T-cell (primary cell): ENCODE measurements at regions not wholly inside any gene's neighbourhood (a gene's known extent, or its start where the extent isn't known, plus 50 kb on each side); places are given as distances from the start of the nearest gene placed in this dataset.
A peak's percentile ranks its signal among the peaks of the same experiment; 100 is the strongest.

ENCODE experiments used
- ATAC-seq, 4 experiments: fragments of 200-7000 bp in 3 of 4; fragments of 150-1000 bp in 1 of 4; cut with Tn5 transposase; replicated peaks in 1 of 4; 1 replicate in 3 of 4; 2 replicates in 1 of 4; pipeline ENCODE4 v1.10.0; 2021; ENCODE audit warnings: moderate library complexity in 3 of 4, mild to moderate bottlenecking in 2 of 4, moderate number of reproducible peaks in 1 of 4
- CTCF ChIA-PET, 2 donors: fragments of 300-600 bp; sonication (Branson Sonifier 250); formaldehyde crosslinking; loops; one replicate each; lab custom pipeline; 2022; ENCODE audit warnings: antibody characterized with exemption in 2 of 2; lab: Charles Lee
- POLR2A ChIA-PET, 2 donors: fragments of 300-600 bp; sonication (Branson Sonifier 250); formaldehyde crosslinking; loops; one replicate each; lab custom pipeline; 2022; ENCODE audit warnings: antibody characterized with exemption in 2 of 2; lab: Charles Lee
- DNase-seq, 35 experiments: peaks; one replicate each; pipeline versions ENCODE4 v3.0.0 to v3.0.0-alpha.2; 2013 to 2023
- H3K27ac ChIP-seq: one replicate; pipeline ENCODE4 v1.5.1; 2013; ENCODE audit warnings: low read length
- H3K27me3 ChIP-seq, 2 experiments: replicated peaks in 1 of 2; 1 replicate in 1 of 2; 2 replicates in 1 of 2; pipeline versions ENCODE4 v1.6.1 to v1.7.0; 2013; ENCODE audit warnings: low read length in 1 of 2, mixed read lengths in 1 of 2; ENCODE audit not compliant: control insufficient read depth in 2 of 2, insufficient read depth in 2 of 2; ENCODE audit errors: extremely low read depth in 1 of 2
- H3K36me3 ChIP-seq, 2 donors: 1 replicate in 1 of 2; 2 replicates in 1 of 2; pipeline versions ENCODE4 v1.6.1 to v1.7.0; 2013; ENCODE audit warnings: low read length in 1 of 2; ENCODE audit not compliant: control insufficient read depth in 2 of 2, insufficient read depth in 1 of 2; ENCODE audit errors: extremely low read depth in 1 of 2
- H3K4me1 ChIP-seq, 2 experiments: 1 replicate in 1 of 2; 2 replicates in 1 of 2; pipeline versions ENCODE4 v1.6.1 to v1.7.0; 2013; ENCODE audit warnings: low read length in 2 of 2, mixed read lengths in 1 of 2; ENCODE audit not compliant: insufficient read depth in 2 of 2, control insufficient read depth in 1 of 2; ENCODE audit errors: extremely low read depth in 1 of 2
- H3K4me3 ChIP-seq, 2 donors: 1 replicate in 1 of 2; 2 replicates in 1 of 2; pipeline versions ENCODE4 v1.5.1 to v1.7.0; 2013; ENCODE audit warnings: mild to moderate bottlenecking in 2 of 2, low read length in 1 of 2, moderate library complexity in 1 of 2; ENCODE audit not compliant: control insufficient read depth in 1 of 2; ENCODE audit errors: extremely low read depth in 1 of 2
- H3K9me3 ChIP-seq: 2 replicates; pipeline ENCODE4 v1.7.0; 2013
- H3K27ac Mint-ChIP-seq, 2 donors: one replicate each; pipeline ENCODE4 v1.8.0; 2020 to 2021; ENCODE audit warnings: mild to moderate bottlenecking in 2 of 2, mixed read lengths in 2 of 2
- H3K27me3 Mint-ChIP-seq, 2 donors: one replicate each; pipeline ENCODE4 v1.8.0; 2021 to 2022; ENCODE audit warnings: mixed read lengths in 2 of 2
- H3K36me3 Mint-ChIP-seq: one replicate; pipeline ENCODE4 v1.8.0; 2021; ENCODE audit warnings: mixed read lengths
- H3K4me1 Mint-ChIP-seq, 3 donors: one replicate each; pipeline ENCODE4 v1.8.0; 2020 to 2022; ENCODE audit warnings: mixed read lengths in 3 of 3, mild to moderate bottlenecking in 1 of 3
- H3K4me3 Mint-ChIP-seq, 3 donors: one replicate each; pipeline ENCODE4 v1.8.0; 2020 to 2022; ENCODE audit warnings: mild to moderate bottlenecking in 3 of 3, mixed read lengths in 3 of 3, moderate library complexity in 3 of 3
- H3K9me3 Mint-ChIP-seq, 3 donors: one replicate each; pipeline ENCODE4 v1.8.0; 2020 to 2022; ENCODE audit warnings: mixed read lengths in 3 of 3
- WGBS: methylation state at CpG from one replicate; pipeline ENCODE4 v1.1.5; 2013; ENCODE audit warnings: missing lambda C conversion rate; ENCODE audit not compliant: insufficient coverage; 5-methylcytosine and 5-hydroxymethylcytosine counted together

GRCh38 chr15:62644889-62645742, 397.4 kb upstream of the TPM1 start:
- Histone ChIP-seq H3K4me1 (no peaks in the 10 kb centered on the region), H3K27me3 (peaks cover 0 to 6% of the 10 kb centered on the region in 2 experiments), H3K4me3 (no peak overlapping the region), H3K27ac (no peak overlapping the region), H3K9me3 (no peaks in the 10 kb centered on the region), H3K36me3 (no peaks in the 10 kb centered on the region)
- Mint-ChIP-seq H3K4me3 (no peak overlapping the region), H3K4me1 (no peaks in the 10 kb centered on the region), H3K27ac (no peak overlapping the region), H3K36me3 (no peaks in the 10 kb centered on the region), H3K9me3 (no peaks in the 10 kb centered on the region), H3K27me3 (peaks cover 1 to 7% of the 10 kb centered on the region in 2 donors)
- ATAC-seq (peak in 1 of 4 experiments; percentile 23), DNase-seq (no peak)
- POLR2A ChIA-PET = no interaction called here
- 92% methylated on average over 11 of the region's 15 CpGs for WGBS
- CTCF ChIA-PET = no interaction called here

DNA sequence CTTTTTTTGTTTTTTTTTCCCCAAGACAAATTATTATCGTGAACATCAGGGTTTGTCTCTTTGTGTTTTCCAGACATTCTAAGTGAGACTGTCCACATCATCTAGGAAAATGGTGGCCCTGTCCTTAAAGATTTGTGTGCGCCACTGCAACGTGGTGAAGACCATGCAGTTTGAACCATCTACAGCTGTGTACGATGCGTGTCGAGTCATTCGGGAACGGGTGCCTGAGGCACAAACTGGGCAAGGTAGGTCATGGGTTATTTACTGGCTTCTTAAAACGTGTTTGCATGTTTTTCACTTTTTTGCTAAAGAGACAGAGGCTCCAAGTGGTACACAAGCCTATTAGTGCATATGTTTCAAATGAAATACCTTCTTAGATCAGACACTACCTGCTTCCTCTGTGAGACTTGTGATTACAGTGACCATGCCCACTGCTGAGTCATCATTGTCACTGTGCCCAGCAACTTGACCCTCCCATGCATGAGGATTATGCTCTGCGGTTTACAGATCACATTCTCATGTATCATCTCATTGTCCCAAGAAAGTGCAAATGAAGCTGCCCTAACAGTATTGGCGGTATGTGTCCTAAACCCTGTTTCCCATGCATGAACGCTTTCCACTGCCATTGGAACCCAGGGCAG, 395.2 kb upstream of the TPM1 start:
- H3K9me3 ChIP-seq = no peaks in the 10 kb centered on the region
- no peak overlapping the region for H3K4me3 Mint-ChIP-seq
- H3K27ac Mint-ChIP-seq = no peak overlapping the region
- peaks cover 0 to 7% of the 10 kb centered on the region in 2 donors for H3K27me3 Mint-ChIP-seq
- H3K4me1 Mint-ChIP-seq = no peaks in the 10 kb centered on the region
- DNase-seq (no peak), ATAC-seq (no peak)
- H3K4me3 ChIP-seq = no peak overlapping the region
- H3K27ac ChIP-seq = no peak overlapping the region
- POLR2A ChIA-PET = no interaction called here
- peaks cover 0 to 3% of the 10 kb centered on the region in 2 experiments for H3K27me3 ChIP-seq
- no peaks in the 10 kb centered on the region for H3K36me3 ChIP-seq
- H3K36me3 Mint-ChIP-seq = no peaks in the 10 kb centered on the region
- CTCF ChIA-PET = no interaction called here
- H3K4me1 ChIP-seq = no peaks in the 10 kb centered on the region
- no peaks in the 10 kb centered on the region for H3K9me3 Mint-ChIP-seq
- 88% methylated on average over 6 of the region's 12 CpGs for WGBS

GRCh38 chr15:62647843-62648505, 394.6 kb upstream of the TPM1 start:
- peaks cover 0 to 3% of the 10 kb centered on the region in 2 experiments for H3K27me3 ChIP-seq
- no peak overlapping the region for H3K27ac Mint-ChIP-seq
- no peaks in the 10 kb centered on the region for H3K36me3 Mint-ChIP-seq
- ChIA-PET CTCF (no interaction called here), POLR2A (no interaction called here)
- H3K27ac ChIP-seq = no peak overlapping the region
- no peak for ATAC-seq
- no peak for DNase-seq
- no peak overlapping the region for H3K4me3 ChIP-seq
- no peaks in the 10 kb centered on the region for H3K4me1 ChIP-seq
- no peaks in the 10 kb centered on the region for H3K9me3 ChIP-seq
- H3K36me3 ChIP-seq = no peaks in the 10 kb centered on the region
- WGBS = 80% methylated on average over 1 of the region's 7 CpGs
- peaks cover 0 to 7% of the 10 kb centered on the region in 2 donors for H3K27me3 Mint-ChIP-seq
- no peak overlapping the region for H3K4me3 Mint-ChIP-seq
- no peaks in the 10 kb centered on the region for H3K9me3 Mint-ChIP-seq
- no peaks in the 10 kb centered on the region for H3K4me1 Mint-ChIP-seq

DNA sequence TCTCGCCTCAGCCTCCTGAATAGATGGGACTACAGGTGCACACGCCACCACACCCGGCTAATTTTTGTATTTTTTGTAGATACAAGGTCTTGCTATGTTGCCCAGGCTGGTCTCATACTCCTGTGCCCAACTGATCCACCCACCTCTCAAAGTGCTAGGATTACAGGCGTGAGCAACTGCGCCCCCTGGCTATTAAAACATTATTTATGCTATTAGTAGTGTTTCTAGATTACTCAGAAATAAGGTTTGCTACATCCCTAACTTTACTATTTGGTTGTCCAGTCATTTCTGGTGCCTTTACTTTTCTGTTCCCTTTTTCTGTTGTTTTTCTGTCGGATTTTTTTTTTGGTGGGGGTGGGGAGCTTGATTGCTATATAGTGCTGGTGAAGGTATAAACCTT, 393.6 kb upstream of the TPM1 start:
- Mint-ChIP-seq H3K27ac (no peak overlapping the region), H3K9me3 (peaks cover 0 to under 1% (median 0%) of the 10 kb centered on the region in 3 donors), H3K36me3 (no peaks in the 10 kb centered on the region), H3K27me3 (peaks cover 0 to 7% of the 10 kb centered on the region in 2 donors), H3K4me3 (no peak overlapping the region), H3K4me1 (no peaks in the 10 kb centered on the region)
- no peak overlapping the region for H3K27ac ChIP-seq
- no peak for ATAC-seq
- CTCF ChIA-PET = no interaction called here
- no peaks in the 10 kb centered on the region for H3K36me3 ChIP-seq
- no peak for DNase-seq
- WGBS = no CpG with 5 or more reads among the region's 6 CpGs
- no peaks in the 10 kb centered on the region for H3K4me1 ChIP-seq
- H3K4me3 ChIP-seq = no peak overlapping the region
- peaks cover 0 to 3% of the 10 kb centered on the region in 2 experiments for H3K27me3 ChIP-seq
- H3K9me3 ChIP-seq = no peaks in the 10 kb centered on the region
- POLR2A ChIA-PET = no interaction called here

- Histone ChIP-seq H3K36me3 (no peaks in the 10 kb centered on the region), H3K4me1 (no peaks in the 10 kb centered on the region), H3K27ac (no peak overlapping the region), H3K4me3 (no peak overlapping the region), H3K27me3 (peaks cover 0 to 3% of the 10 kb centered on the region in 2 experiments), H3K9me3 (no peaks in the 10 kb centered on the region)
- CTCF ChIA-PET = no interaction called here
- peaks cover 3% of the 10 kb centered on the region for H3K36me3 Mint-ChIP-seq
- H3K4me1 Mint-ChIP-seq = no peaks in the 10 kb centered on the region
- WGBS = 83% methylated on average over 8 of the region's 12 CpGs
- H3K9me3 Mint-ChIP-seq = peaks cover 0 to 5% (median 0%) of the 10 kb centered on the region in 3 donors
- H3K4me3 Mint-ChIP-seq = no peak overlapping the region
- DNase-seq (no peak), ATAC-seq (no peak)
- POLR2A ChIA-PET = no interaction called here
- peaks cover 0 to 4% of the 10 kb centered on the region in 2 donors for H3K27me3 Mint-ChIP-seq
- no peak overlapping the region for H3K27ac Mint-ChIP-seq
Observed at GRCh38 chr15:62649793-62650420, 392.6 kb upstream of the TPM1 start.

DNA sequence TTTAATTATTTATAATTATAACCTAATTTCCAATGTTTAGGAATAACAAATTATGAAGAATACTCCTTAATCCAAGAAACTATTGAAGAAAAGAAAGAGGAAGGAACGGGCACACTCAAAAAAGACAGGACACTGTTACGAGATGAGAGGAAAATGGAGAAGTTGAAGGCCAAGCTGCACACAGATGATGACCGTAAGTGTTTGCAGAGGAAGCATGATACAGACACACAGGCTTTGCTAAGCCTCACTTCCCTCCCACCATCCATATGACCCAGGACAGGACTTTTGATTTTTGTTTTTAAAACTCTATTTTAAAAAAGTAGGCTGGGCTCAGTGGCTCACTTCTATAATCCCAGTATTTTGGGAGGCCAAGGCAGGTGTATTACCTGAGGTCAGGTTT, 389.4 kb upstream of the TPM1 start:
- no peaks in the 10 kb centered on the region for H3K4me1 ChIP-seq
- peaks cover 0 to 3% of the 10 kb centered on the region in 2 experiments for H3K27me3 ChIP-seq
- H3K27ac Mint-ChIP-seq = no peak overlapping the region
- H3K36me3 Mint-ChIP-seq = peaks cover 3% of the 10 kb centered on the region
- no peaks in the 10 kb centered on the region for H3K4me1 Mint-ChIP-seq
- POLR2A ChIA-PET = no interaction called here
- H3K36me3 ChIP-seq = no peaks in the 10 kb centered on the region
- H3K4me3 Mint-ChIP-seq = no peak overlapping the region
- ATAC-seq (no peak), DNase-seq (no peak)
- H3K27me3 Mint-ChIP-seq = peaks cover 0 to 3% of the 10 kb centered on the region in 2 donors
- WGBS = no CpG with 5 or more reads among the region's 3 CpGs
- CTCF ChIA-PET = no interaction called here
- H3K9me3 ChIP-seq = no peaks in the 10 kb centered on the region
- no peak overlapping the region for H3K27ac ChIP-seq
- peaks cover 0 to 5% (median 0%) of the 10 kb centered on the region in 3 donors for H3K9me3 Mint-ChIP-seq
- no peak overlapping the region for H3K4me3 ChIP-seq
